ENCODE measurements at regions not wholly inside any gene's neighbourhood (a gene's known extent, or its start where the extent isn't known, plus 50 kb on each side); places are given as distances from the start of the nearest gene placed in this dataset.

DNA sequence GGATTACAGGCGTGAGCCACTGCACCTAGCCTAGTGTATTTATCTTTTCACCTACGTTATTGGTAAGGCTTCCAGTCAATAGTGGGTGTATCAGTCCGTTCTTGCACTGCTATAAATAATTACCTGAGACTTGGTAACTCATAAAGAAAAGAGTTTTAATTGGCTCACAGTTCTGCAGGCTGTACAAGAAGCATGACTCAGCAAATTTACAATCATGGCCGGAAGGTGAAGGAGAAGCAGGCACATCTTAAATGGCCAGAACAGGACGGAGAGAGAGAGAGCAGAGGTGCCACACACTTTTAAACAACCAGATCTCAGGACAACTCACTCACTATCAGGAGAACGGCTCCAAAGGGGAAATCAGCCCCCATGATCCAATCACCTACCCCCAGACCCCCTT is 873.3 kb upstream of the AUTS2 start:
- no peak overlapping the region for H2BK120ac ChIP-seq (ENCODE audit: low read depth, low read length)
- H4K91ac ChIP-seq (ENCODE audit: insufficient read depth, low read depth, low read length): no peak overlapping the region
- H3K4me1 ChIP-seq (ENCODE audit: control insufficient read depth, insufficient read depth, low read length): no peaks in the 10 kb centered on the region
- WGBS, 2 experiments (ENCODE audit: extremely low coverage in 2 of 2, insufficient read length in 1 of 2): no CpG with 5 or more reads among the region's 6 CpGs
- no peak overlapping the region for H2AK9ac ChIP-seq (replicated peaks; ENCODE audit: low read depth, low read length, poor library complexity)
- H2BK15ac ChIP-seq (ENCODE audit: low read depth, low read length): no peak overlapping the region
- no peak overlapping the region for H3K9ac ChIP-seq (ENCODE audit: low read depth, low read length)
- H4K8ac ChIP-seq (ENCODE audit: low read depth in 2 of 2, low read length in 2 of 2): no peak overlapping the region
- no peak overlapping the region for H3K4me3 ChIP-seq (ENCODE audit: insufficient read depth, low read depth, low read length)
- in situ Hi-C loops (cut with MboI; ENCODE audit: low sequenced_read_pairs): no loop called here
- no peak overlapping the region for H4K5ac ChIP-seq (ENCODE audit: low read depth, low read length)
- no peaks in the 10 kb centered on the region for H4K20me1 ChIP-seq (ENCODE audit: insufficient read depth, low read length)
- H3K27me3 ChIP-seq (ENCODE audit: control insufficient read depth, insufficient read depth, low read length): no peaks in the 10 kb centered on the region
- intact Hi-C loops (cut with micrococcal nuclease): no loop called here
- H2BK5ac ChIP-seq (ENCODE audit: low read depth, low read length, poor library complexity, severe bottlenecking): no peak overlapping the region
- no peak overlapping the region for H3K18ac ChIP-seq (ENCODE audit: low read depth, low read length)
- TF ChIP-seq, protein P1, sequence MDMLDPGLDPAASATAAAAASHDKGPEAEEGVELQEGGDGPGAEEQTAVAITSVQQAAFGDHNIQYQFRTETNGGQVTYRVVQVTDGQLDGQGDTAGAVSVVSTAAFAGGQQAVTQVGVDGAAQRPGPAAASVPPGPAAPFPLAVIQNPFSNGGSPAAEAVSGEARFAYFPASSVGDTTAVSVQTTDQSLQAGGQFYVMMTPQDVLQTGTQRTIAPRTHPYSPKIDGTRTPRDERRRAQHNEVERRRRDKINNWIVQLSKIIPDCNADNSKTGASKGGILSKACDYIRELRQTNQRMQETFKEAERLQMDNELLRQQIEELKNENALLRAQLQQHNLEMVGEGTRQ (IDR thresholded peaks at IDR 0.05; ENCODE audit: low read depth, low read length): no peak
- TF ChIP-seq MAFK (IDR thresholded peaks at IDR 0.05; ENCODE audit: low read depth, low read length) (peak; percentile 92), NFE2L2 (IDR thresholded peaks at IDR 0.05; ENCODE audit: low read depth, low read length) (peak; percentile 94)
- no peak overlapping the region for H3K4me2 ChIP-seq (ENCODE audit: low read depth, low read length)
- H2AK5ac ChIP-seq (ENCODE audit: low read depth, low read length): no peak overlapping the region
- no peaks in the 10 kb centered on the region for H3K36me3 ChIP-seq (ENCODE audit: control insufficient read depth, insufficient read depth, low read length)
- no peak overlapping the region for H3K56ac ChIP-seq (ENCODE audit: extremely low read depth, insufficient read depth, low read length)
- H2BK20ac ChIP-seq (ENCODE audit: low read depth, low read length): no peak overlapping the region
- ATAC-seq (ENCODE audit: low read depth): no peak
- CTCF ChIA-PET: no interaction called here
- dilution Hi-C loops (cut with HindIII; ENCODE audit: low sequenced_read_pairs, unreplicated experiment): no loop called here
- H2AFZ ChIP-seq (replicated peaks; ENCODE audit: low read length, poor library complexity): no peak overlapping the region
- no peaks in the 10 kb centered on the region for H3K9me1 ChIP-seq (ENCODE audit: insufficient read depth, low read length)
- no TSS peak for BruUV-seq (replicated peaks)
- H3K79me1 ChIP-seq (ENCODE audit: low read depth in 1 of 2, low read length in 2 of 2): no peaks in the 10 kb centered on the region
- POLR2A ChIA-PET (ENCODE audit: unreplicated experiment): no interaction called here
- H3K9me3 ChIP-seq (ENCODE audit: control insufficient read depth, insufficient read depth, low read length): peaks cover 7% of the 10 kb centered on the region; the same call in 1 of the 2 replicates
- H3K23ac ChIP-seq (ENCODE audit: low read depth, low read length): no peak overlapping the region
- no peak overlapping the region for H3K27ac ChIP-seq (ENCODE audit: insufficient read depth, low read length)
- H3K14ac ChIP-seq (replicated peaks; ENCODE audit: low read depth, low read length): no peak overlapping the region
- DNase-seq: no peak
- H3K4ac ChIP-seq (ENCODE audit: low read depth, low read length): no peak overlapping the region

Data from IMR-90 (cell line).